ENCODE measurements at regions not wholly inside any gene's neighbourhood (a gene's known extent, or its start where the extent isn't known, plus 50 kb on each side); places are given as distances from the start of the nearest gene placed in this dataset.
"Not testable (repeated sequence)": the region's sequence is repeated elsewhere in the genome, so short reads cannot be mapped to it uniquely, and the experiment has no call there.

DNA sequence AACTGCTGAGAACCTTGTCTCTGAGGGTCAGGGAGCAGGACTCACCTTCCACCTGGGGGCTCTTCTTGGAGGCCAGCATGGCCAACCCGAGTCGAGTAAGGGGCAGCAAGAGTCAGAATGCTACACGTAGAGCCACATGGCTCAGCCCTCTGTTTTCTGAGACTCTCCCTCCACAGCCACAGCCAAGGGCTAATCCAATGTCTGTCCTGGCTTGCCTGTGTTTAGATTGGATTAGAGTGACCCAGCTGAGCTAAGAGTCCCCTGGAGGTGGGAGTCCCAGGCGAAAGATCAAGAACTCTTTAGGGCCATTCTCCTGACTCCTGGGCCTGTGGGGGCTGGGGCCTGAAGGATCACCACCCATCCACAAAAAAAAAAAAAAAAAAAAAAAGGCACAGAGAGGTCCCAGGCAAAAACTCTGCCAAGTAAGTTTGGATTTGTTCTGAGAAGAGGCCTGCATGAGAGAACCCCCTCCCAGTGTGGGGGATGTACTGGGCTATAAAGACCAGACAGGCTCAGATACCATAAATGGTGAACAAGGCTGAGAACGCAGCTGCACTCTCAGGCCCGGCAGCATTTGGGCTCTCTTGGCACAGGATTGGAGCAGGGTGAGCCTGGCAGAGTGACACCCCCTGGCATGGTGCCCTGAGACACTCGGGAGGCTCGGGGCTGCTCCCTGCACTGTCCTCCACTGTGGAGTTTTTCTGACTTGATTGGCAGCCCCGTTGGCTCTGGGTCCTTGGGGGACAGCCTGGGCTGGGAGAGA is 88.0 kb upstream of the OSBPL11 start:
- no peak for DNase-seq (ENCODE audit: low spot score)
- TF ChIP-seq, protein P1, sequence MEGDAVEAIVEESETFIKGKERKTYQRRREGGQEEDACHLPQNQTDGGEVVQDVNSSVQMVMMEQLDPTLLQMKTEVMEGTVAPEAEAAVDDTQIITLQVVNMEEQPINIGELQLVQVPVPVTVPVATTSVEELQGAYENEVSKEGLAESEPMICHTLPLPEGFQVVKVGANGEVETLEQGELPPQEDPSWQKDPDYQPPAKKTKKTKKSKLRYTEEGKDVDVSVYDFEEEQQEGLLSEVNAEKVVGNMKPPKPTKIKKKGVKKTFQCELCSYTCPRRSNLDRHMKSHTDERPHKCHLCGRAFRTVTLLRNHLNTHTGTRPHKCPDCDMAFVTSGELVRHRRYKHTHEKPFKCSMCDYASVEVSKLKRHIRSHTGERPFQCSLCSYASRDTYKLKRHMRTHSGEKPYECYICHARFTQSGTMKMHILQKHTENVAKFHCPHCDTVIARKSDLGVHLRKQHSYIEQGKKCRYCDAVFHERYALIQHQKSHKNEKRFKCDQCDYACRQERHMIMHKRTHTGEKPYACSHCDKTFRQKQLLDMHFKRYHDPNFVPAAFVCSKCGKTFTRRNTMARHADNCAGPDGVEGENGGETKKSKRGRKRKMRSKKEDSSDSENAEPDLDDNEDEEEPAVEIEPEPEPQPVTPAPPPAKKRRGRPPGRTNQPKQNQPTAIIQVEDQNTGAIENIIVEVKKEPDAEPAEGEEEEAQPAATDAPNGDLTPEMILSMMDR (IDR thresholded peaks at IDR 0.05; ENCODE audit: extremely low read depth, missing control alignments): no peak

DNA sequence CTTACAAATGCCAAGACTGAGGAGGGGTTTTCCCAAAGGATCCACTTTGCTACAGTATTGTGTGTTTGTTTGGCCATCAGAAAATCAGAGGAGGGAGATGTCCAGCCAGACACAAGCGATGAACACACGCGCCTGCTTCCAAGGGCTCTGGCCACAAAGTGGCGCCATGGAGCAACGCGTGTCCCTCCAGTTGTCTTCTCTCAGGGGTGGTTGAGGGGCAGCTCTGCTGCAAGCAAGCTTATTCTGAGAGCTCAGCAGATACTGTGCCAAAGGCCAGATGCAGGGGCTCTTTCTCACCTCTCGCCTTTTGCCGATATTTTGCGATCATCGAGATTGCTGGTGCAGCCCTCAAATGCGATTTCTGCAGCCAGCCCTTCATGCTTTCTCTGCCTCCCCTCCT is 88.9 kb upstream of the OSBPL11 start:
- TF ChIP-seq, protein P1 (IDR thresholded peaks at IDR 0.05; ENCODE audit: extremely low read depth, missing control alignments): peak; percentile 7
- DNase-seq (ENCODE audit: low spot score): no peak

DNA sequence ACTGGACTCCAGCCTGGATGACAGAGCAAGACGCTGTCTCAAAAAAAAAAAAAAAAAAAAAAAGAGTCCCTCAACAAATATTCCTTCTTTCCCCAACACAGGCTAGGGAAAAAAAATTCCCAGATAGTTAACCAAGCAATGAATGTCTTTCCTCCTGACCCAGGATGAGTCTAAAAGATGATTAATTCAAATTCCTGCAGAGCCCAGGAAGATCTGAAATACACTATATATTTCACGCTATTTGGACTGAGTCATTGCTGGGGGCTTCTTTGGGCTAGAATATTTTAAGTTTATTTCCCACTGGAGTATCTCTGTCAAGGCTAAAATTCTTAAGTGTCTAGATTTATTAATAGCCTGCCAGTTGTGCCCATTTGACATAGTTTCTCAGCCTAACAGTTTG is 90.4 kb upstream of the OSBPL11 start:
- not testable (repeated sequence) for DNase-seq (ENCODE audit: low spot score)

DNA sequence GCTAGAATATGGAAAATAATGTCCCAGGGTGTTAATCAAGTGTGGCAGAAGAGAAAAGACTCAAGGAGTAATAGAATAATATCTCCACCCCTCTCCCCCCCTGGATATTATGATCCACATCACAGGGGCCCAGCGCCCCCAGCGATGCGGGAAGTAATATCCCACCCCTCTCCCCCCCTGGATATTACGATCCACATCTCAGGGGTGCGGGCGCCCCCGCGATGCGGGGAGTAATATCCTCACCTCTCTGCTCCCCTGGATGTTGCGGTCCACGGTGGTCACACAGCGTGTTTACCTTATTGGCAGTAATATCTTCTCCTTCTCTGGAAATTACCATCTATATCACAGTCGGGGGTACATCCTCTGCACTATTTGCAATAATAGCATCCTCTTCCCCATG is 97.1 kb upstream of the OSBPL11 start:
- TF ChIP-seq, protein P1 (IDR thresholded peaks at IDR 0.05; ENCODE audit: extremely low read depth, missing control alignments): no peak
- DNase-seq (ENCODE audit: low spot score): no peak

DNA sequence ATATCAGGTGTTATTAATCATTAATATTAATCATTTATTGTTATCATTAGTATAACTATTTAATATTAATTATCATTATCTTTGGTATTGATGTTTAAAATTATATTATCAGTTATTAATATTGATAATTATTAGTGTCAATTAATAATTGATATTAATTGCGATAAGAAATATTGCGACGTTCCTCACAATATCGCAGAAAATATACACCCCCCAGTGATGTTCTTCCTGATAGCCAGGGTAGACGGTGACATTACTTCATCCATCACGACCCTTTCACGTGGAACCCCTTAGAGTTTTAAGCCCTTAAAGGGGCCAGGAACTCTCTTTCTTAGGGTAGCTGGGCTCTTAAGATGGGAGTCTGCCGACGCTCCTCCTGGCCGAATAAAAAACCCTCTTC is 98.6 kb upstream of the OSBPL11 start:
- no peak for DNase-seq (ENCODE audit: low spot score)
- TF ChIP-seq, protein P1 (IDR thresholded peaks at IDR 0.05; ENCODE audit: extremely low read depth, missing control alignments): no peak

DNA sequence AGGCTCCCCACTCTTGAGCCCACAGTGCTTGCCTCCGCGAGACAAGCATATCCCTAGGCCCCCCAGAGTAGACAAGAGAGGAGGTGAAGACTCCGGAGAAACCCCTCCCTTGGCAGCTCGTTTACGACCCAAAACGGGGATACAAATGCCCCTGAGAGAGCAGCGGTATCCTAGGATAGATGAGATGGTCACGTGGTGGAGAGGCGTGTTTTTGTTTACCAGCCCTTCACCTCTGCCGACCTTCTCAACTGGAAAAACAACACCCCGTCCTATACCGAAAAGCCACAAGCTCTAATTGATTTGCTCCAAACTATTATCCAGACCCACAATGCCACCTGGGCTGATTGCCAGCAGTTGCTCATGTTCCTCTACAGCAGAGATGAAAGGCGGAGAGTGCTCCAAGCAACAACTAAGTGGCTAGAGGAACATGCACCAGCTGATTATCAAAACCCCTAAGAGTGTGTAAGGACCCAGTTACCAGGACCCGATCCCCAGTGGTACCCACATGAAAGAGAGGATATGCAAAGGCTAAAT is 99.5 kb upstream of the OSBPL11 start:
- TF ChIP-seq, protein P1 (IDR thresholded peaks at IDR 0.05; ENCODE audit: extremely low read depth, missing control alignments): no peak

DNA sequence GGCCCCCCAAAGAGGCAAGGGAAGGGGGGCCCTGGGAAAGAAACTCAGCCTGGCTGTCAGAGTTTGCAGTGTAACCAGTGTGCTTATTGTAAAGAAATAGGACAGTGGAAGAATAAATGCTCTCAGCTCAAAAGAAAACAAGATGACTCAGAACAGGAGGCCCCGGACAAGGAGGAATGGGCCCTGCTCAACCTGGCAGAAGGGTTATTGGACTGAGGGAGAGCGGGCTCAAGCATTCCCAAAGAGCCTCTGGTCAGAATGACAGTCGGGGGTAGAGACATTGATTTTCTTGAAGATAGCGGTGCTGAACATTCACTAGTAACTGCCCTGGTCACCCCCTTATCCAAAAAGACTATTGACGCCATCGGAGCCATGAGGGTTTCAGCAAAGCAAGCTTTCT is 100.4 kb upstream of the OSBPL11 start:
- TF ChIP-seq, protein P1 (IDR thresholded peaks at IDR 0.05; ENCODE audit: extremely low read depth, missing control alignments): no peak
- no peak for DNase-seq (ENCODE audit: low spot score)

More for the DNA sequence above, 99.5 kb upstream of the OSBPL11 start:
- no peak for DNase-seq (ENCODE audit: low spot score)

DNA sequence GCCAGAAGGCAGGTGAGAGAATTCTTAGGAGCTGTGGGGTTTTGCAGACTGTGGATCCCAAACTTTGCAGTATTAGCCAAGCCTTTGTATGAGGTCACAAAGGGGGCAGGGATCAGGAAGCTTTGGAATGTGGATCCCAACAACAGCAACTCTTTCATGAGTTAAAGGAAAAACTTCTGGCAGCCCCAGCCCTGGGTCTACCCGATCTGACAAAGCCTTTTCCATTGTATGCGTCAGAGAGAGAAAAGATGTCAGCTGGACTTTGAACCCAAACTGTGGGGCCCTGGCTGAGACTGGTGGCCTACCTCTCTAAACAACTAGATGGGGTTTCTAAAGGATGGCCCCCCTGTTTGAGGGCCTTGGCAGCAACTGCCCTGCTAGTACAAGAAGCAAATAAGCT is 101.8 kb upstream of the OSBPL11 start:
- DNase-seq (ENCODE audit: low spot score): not testable (repeated sequence)

All from GM20000 (cell line).